GM12864 (cell line): ENCODE measurements at regions not wholly inside any gene's neighbourhood (a gene's known extent, or its start where the extent isn't known, plus 50 kb on each side); places are given as distances from the start of the nearest gene placed in this dataset.

Experiments
- DNase-seq: peaks from one replicate; pipeline ENCODE4 v3.0.0-alpha.2; 2011; ENCODE audit warnings: low read depth
- H3K4me3 ChIP-seq: 2 replicates; pipeline ENCODE4 v1.5.1; 2011; ENCODE audit warnings: mild to moderate bottlenecking, low read depth, low read length, control low read depth
- CTCF ChIP-seq: IDR thresholded peaks from 2 replicates; pipeline ENCODE4 v1.5.1; 2011; ENCODE audit warnings: low read depth, mild to moderate bottlenecking, moderate library complexity, low read length, control low read depth, inconsistent platforms; ENCODE audit errors: missing control alignments

GRCh38 chrX:49773993-49774392, 55.1 kb upstream of the PAGE4 start:
- no peak overlapping the region for H3K4me3 ChIP-seq
- DNase-seq = no peak
- TF ChIP-seq CTCF = no peak

- no peak overlapping the region for H3K4me3 ChIP-seq
- TF ChIP-seq CTCF = no peak
- DNase-seq = no peak
Observed at GRCh38 chrX:49767236-49767635, 61.9 kb upstream of the PAGE4 start.

GRCh38 chrX:49762175-49762720, 66.5 kb upstream of the PAGE1 start:
- TF ChIP-seq CTCF = no peak
- H3K4me3 ChIP-seq = no peak overlapping the region
- no peak for DNase-seq

GRCh38 chrX:49761481-49761880, 65.7 kb upstream of the PAGE1 start:
- no peak for DNase-seq

GRCh38 chrX:49760290-49760890, 64.6 kb upstream of the PAGE1 start:
- H3K4me3 ChIP-seq = no peak overlapping the region
- no peak for DNase-seq
- TF ChIP-seq CTCF = no peak

More at GRCh38 chrX:49761481-49761880, 65.7 kb upstream of the PAGE1 start:
- peak; percentile 46 for TF ChIP-seq CTCF
- H3K4me3 ChIP-seq = no peak overlapping the region

GRCh38 chrX:49756692-49757091, 60.9 kb upstream of the PAGE1 start:
- no peak for TF ChIP-seq CTCF
- no peak for DNase-seq
- H3K4me3 ChIP-seq = no peak overlapping the region

GRCh38 chrX:49754233-49754857, 58.6 kb upstream of the PAGE1 start:
- no peak for DNase-seq
- no peak overlapping the region for H3K4me3 ChIP-seq
- peak; percentile 87 for TF ChIP-seq CTCF
